GM12875 (cell line): ENCODE measurements at regions not wholly inside any gene's neighbourhood (a gene's known extent, or its start where the extent isn't known, plus 50 kb on each side); places are given as distances from the start of the nearest gene placed in this dataset.

ENCODE experiments used
- H3K4me3 ChIP-seq: one replicate; pipeline ENCODE4 v1.5.1; 2011; ENCODE audit warnings: low read depth, low read length, control low read depth
- TF ChIP-seq, protein P1 (sequence below): IDR thresholded peaks from 2 replicates; pipeline ENCODE4 v1.5.1; 2011; ENCODE audit warnings: low read depth, mild to moderate bottlenecking, control low read depth, inconsistent platforms, low read length, moderate library complexity, borderline replicate concordance; ENCODE audit not compliant: insufficient read depth

- TF ChIP-seq, protein P1, sequence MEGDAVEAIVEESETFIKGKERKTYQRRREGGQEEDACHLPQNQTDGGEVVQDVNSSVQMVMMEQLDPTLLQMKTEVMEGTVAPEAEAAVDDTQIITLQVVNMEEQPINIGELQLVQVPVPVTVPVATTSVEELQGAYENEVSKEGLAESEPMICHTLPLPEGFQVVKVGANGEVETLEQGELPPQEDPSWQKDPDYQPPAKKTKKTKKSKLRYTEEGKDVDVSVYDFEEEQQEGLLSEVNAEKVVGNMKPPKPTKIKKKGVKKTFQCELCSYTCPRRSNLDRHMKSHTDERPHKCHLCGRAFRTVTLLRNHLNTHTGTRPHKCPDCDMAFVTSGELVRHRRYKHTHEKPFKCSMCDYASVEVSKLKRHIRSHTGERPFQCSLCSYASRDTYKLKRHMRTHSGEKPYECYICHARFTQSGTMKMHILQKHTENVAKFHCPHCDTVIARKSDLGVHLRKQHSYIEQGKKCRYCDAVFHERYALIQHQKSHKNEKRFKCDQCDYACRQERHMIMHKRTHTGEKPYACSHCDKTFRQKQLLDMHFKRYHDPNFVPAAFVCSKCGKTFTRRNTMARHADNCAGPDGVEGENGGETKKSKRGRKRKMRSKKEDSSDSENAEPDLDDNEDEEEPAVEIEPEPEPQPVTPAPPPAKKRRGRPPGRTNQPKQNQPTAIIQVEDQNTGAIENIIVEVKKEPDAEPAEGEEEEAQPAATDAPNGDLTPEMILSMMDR: no peak
- H3K4me3 ChIP-seq: no peak overlapping the region
Observed at GRCh38 chr6:14743144-14743473, 502.8 kb upstream of the JARID2 start.

DNA sequence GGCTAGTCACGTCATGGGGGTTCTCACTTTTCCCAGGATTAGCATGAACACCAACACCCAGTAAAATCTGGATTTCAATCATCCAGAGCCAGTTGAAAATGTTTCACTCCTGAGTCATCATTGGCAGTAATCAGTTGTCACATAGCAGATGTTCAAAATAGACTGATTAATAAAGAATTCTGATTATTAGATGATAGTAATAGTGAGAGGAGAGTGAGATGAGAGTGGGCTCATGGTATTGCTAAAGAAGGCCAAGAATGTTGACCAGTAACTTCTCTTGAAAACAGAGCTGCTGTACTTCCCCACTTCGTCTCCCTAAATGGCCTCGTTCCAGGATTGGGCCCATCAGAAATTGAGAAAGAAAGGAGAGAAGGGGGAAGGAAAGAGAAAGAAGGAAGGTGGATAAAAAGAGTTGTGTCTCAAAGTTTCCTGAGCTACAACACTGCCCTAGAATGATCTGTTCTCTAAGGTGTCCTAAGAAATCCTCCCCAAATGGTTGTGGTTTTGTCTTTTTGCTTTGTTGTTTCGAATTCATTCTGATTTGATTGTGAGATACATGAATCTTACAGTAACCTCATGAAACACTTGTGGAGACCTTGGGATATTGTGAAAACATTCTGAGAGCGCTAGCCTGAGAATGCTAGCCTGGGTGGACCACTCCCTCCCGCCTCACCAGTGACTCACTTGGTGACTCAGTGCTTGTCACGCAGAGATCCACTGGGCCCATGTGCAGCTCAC, 502.2 kb upstream of the JARID2 start:
- H3K4me3 ChIP-seq: no peak overlapping the region
- TF ChIP-seq, protein P1: no peak

- no peak overlapping the region for H3K4me3 ChIP-seq
- TF ChIP-seq, protein P1: no peak
Observed at GRCh38 chr6:14744212-14744556, 501.7 kb upstream of the JARID2 start.

DNA sequence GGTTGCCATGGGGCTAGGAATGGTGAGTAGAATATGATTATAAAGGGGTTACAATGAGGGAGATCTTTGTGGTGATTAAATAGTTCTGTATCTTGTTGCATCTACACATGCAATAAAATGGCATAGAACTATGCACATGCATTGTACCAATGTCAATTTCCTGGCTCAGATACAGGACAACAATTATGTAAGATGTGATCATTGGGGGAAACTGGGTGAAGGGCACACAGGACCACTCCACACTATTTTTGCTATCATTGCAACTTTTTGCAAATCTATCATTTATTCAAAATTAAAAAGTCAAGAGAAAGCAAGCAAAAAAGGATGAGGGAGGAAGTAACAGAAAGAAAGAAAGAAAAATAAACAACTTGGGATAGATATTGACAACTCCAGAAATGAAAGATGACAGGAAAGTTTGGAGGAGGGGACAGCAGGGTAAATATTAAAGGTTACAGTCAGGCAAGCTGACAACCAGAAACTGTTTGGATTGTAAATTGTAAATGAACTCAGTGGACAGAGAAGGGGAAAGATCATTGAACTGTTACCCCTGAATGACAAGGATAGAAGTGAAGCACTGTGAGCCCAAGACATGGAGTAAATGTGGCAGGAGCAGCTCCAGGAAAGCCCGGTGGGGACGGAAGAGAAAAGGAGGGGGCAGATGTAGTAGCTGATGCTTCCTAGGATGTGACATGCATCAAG, 499.6 kb upstream of the JARID2 start:
- TF ChIP-seq, protein P1: no peak
- H3K4me3 ChIP-seq: no peak overlapping the region

DNA sequence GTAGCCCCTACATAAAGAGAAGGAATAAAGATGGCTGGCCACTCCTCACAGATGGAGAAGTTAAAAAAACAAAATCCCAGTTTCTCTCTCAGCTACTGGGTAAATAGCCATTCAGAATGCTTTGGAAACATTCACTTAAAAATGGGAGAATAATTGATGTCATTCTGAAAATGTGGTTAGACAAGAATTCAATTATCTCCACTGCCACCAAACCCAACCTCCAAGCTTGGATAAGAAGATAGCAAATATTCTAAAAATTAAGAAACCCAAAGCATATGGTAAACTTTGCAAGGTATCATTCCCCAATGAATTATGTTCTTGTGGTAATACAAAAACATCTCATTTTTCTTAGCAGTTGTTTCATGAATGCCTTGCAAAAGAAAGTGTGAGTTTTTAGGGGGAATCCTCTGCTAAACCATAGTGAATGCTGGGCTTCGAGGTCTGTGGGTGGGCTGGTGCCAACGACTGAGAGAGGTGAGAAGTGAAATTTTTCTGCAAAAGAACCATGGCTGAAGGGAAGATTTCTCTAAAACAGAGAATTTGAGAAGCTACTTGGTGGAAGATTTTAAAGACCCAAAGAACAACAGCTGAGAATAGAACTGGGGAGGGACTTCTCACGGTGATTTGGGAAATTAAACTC, 497.9 kb upstream of the JARID2 start:
- no peak overlapping the region for H3K4me3 ChIP-seq
- TF ChIP-seq, protein P1: no peak

DNA sequence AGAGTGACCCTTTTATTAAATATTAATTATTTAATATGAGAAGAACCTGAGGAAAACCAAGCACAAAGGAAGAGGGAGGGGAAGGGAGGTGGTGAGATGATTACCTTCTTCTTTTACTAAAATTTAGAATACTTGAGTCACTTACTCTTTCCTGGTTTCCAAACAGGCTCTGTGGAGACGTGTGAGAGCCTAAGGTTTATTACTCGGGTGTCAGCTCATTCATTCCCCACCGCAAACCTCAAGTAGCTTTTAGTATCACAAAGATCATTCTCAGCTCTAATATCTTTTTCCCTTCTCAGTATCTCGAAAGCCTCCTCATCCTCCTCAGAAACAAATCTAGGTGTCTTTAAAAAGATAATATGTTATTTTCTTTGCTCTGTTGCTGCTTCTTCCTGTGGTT, 497.2 kb upstream of the JARID2 start:
- TF ChIP-seq, protein P1: no peak
- H3K4me3 ChIP-seq: no peak overlapping the region
